Neural cell (in vitro differentiated cells): ENCODE measurements at regions not wholly inside any gene's neighbourhood (a gene's known extent, or its start where the extent isn't known, plus 50 kb on each side); places are given as distances from the start of the nearest gene placed in this dataset.

Experiments used
- H2AFZ ChIP-seq: fragments of 200-600, 300-800 bp; sonication (generic), shearing (Covaris generic); 2 replicates; pipeline ENCODE4 v1.6.0; 2014; ENCODE audit warnings: low read depth, mild to moderate bottlenecking, antibody characterized with exemption, low read length, moderate library complexity
- H3F3A ChIP-seq: fragments of 200-600 bp; shearing (Covaris generic); 2 replicates; pipeline ENCODE4 v1.6.1; 2016; ENCODE audit warnings: mild to moderate bottlenecking, moderate library complexity, mixed read lengths, antibody characterized with exemption, low read length; ENCODE audit not compliant: insufficient read depth, poor library complexity, severe bottlenecking
- H3K27ac ChIP-seq: fragments of 200-600, 300-800 bp; sonication (generic), shearing (Covaris generic); 2 replicates; pipeline ENCODE4 v1.5.1; 2014; ENCODE audit warnings: mild to moderate bottlenecking, low read length, moderate library complexity
- H3K27me3 ChIP-seq: fragments of 300-800, 200-600 bp; sonication (generic), shearing (Covaris generic); 2 replicates; pipeline ENCODE4 v1.6.0; 2014; ENCODE audit warnings: mild to moderate bottlenecking, low read depth, low read length, moderate library complexity; ENCODE audit not compliant: insufficient read depth
- H3K36me3 ChIP-seq: fragments of 300-800, 200-600 bp; sonication (generic), shearing (Covaris generic); 2 replicates; pipeline ENCODE4 v1.5.1; 2014; ENCODE audit warnings: mild to moderate bottlenecking, antibody characterized with exemption, low read length, moderate library complexity; ENCODE audit not compliant: insufficient read depth
- H3K4me2 ChIP-seq: fragments of 300-800, 200-600 bp; sonication (generic), shearing (Covaris generic); 2 replicates; pipeline ENCODE4 v1.6.0; 2014; ENCODE audit warnings: mild to moderate bottlenecking, low read length
- H3K4me3 ChIP-seq: fragments of 300-800, 200-600 bp; sonication (generic), shearing (Covaris generic); 2 replicates; pipeline ENCODE4 v1.5.1; 2014; ENCODE audit warnings: mild to moderate bottlenecking, low read length, moderate library complexity
- H3K79me2 ChIP-seq: fragments of 200-600 bp; shearing (Covaris generic); replicated peaks from 2 replicates; pipeline ENCODE4 v1.6.0; 2014; ENCODE audit warnings: mild to moderate bottlenecking, low read length, moderate library complexity; ENCODE audit not compliant: insufficient read depth
- H3K9ac ChIP-seq: fragments of 300-800, 200-600 bp; sonication (generic), shearing (Covaris generic); 2 replicates; pipeline ENCODE4 v1.6.1; 2016; ENCODE audit warnings: mild to moderate bottlenecking, low read length, mixed read lengths
- H3K9me2 ChIP-seq: fragments of 200-600 bp; shearing (Covaris generic); 2 replicates; pipeline ENCODE4 v1.6.1; 2016; ENCODE audit warnings: mild to moderate bottlenecking, low read length, mixed read lengths; ENCODE audit not compliant: insufficient read depth
- H3K9me3 ChIP-seq: fragments of 200-600, 300-800 bp; sonication (generic), shearing (Covaris generic); 2 replicates; pipeline ENCODE4 v1.6.1; 2016; ENCODE audit warnings: mild to moderate bottlenecking, mixed run types, low read length, moderate library complexity, mixed read lengths
- H4K20me1 ChIP-seq: fragments of 200-600 bp; shearing (Covaris generic); 2 replicates; pipeline ENCODE4 v1.6.1; 2016; ENCODE audit warnings: mild to moderate bottlenecking, mixed run types; ENCODE audit not compliant: insufficient read depth
- EP300 ChIP-seq: fragments of 450-650 bp; conservative IDR thresholded peaks from 2 replicates; pipeline ENCODE4 v1.6.1; 2014; ENCODE audit warnings: antibody characterized with exemption, mild to moderate bottlenecking, moderate library complexity; ENCODE audit not compliant: poor library complexity, severe bottlenecking
- EZH2 ChIP-seq: fragments of 200-600, 300-800 bp; shearing (Covaris generic), sonication (generic); IDR thresholded peaks from 2 replicates; pipeline ENCODE4 v1.6.1; 2014; ENCODE audit warnings: antibody characterized with exemption, low read length, borderline replicate concordance, mild to moderate bottlenecking; ENCODE audit not compliant: insufficient read depth, poor library complexity, severe bottlenecking
- MXI1 ChIP-seq: fragments of 450-650 bp; conservative IDR thresholded peaks from 2 replicates; pipeline ENCODE4 v1.6.1; 2014; ENCODE audit warnings: antibody characterized with exemption, mild to moderate bottlenecking; ENCODE audit not compliant: poor library complexity, severe bottlenecking
- POLR2AphosphoS5 ChIP-seq: IDR thresholded peaks from 2 replicates; pipeline ENCODE4 v1.6.1; 2012
- RAD21 ChIP-seq: fragments of 450-650 bp; conservative IDR thresholded peaks from 2 replicates; pipeline ENCODE4 v1.6.1; 2014; ENCODE audit warnings: antibody characterized with exemption, mild to moderate bottlenecking, moderate library complexity
- SMC3 ChIP-seq: fragments of 450-650 bp; conservative IDR thresholded peaks from 2 replicates; pipeline ENCODE4 v1.6.1; 2014; ENCODE audit warnings: antibody characterized with exemption, mild to moderate bottlenecking, moderate library complexity; ENCODE audit not compliant: poor library complexity
- TAF1 ChIP-seq: IDR thresholded peaks from 2 replicates; pipeline ENCODE4 v1.6.1; 2012; ENCODE audit warnings: low read depth
- TF ChIP-seq, protein P1 (sequence below): IDR thresholded peaks from 2 replicates; pipeline ENCODE4 v1.6.1; 2012; ENCODE audit warnings: borderline replicate concordance
- TF ChIP-seq, protein P2 (sequence below): fragments of 450-650 bp; IDR thresholded peaks from 2 replicates; pipeline ENCODE4 v1.5.1; 2014; ENCODE audit warnings: antibody characterized with exemption, mild to moderate bottlenecking, moderate library complexity; ENCODE audit not compliant: poor library complexity, severe bottlenecking

DNA sequence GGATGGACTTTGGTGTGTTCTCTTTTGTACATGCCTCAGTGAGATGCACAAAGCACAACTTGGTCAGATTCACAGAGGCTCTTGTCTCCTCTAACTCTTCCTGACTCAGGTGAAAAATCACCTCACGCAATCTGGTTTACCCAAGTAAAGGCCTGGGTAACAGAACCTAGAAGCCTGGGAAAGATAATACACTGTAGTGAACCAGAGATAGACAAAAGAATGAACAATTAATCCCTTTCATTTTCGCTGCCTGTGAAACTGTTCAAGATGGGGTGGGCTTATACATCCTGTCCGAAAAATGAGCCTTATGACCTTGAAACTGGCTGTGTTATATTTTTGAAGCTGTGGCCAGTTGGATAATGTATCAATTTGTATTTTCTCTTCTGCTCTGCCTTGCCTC lies 678.9 kb upstream of the TEX47 start:
- H3K9me2 ChIP-seq = no peaks in the 10 kb centered on the region
- no peaks in the 10 kb centered on the region for H3K36me3 ChIP-seq
- H3F3A ChIP-seq = no peaks in the 10 kb centered on the region
- no peak overlapping the region for H3K9ac ChIP-seq
- no peak overlapping the region for H3K4me2 ChIP-seq
- H3K79me2 ChIP-seq = no peaks in the 10 kb centered on the region
- no peak for TF ChIP-seq RAD21
- TF ChIP-seq EZH2 = no peak
- TF ChIP-seq EP300 = no peak
- TF ChIP-seq SMC3 = no peak
- TF ChIP-seq, protein P1, sequence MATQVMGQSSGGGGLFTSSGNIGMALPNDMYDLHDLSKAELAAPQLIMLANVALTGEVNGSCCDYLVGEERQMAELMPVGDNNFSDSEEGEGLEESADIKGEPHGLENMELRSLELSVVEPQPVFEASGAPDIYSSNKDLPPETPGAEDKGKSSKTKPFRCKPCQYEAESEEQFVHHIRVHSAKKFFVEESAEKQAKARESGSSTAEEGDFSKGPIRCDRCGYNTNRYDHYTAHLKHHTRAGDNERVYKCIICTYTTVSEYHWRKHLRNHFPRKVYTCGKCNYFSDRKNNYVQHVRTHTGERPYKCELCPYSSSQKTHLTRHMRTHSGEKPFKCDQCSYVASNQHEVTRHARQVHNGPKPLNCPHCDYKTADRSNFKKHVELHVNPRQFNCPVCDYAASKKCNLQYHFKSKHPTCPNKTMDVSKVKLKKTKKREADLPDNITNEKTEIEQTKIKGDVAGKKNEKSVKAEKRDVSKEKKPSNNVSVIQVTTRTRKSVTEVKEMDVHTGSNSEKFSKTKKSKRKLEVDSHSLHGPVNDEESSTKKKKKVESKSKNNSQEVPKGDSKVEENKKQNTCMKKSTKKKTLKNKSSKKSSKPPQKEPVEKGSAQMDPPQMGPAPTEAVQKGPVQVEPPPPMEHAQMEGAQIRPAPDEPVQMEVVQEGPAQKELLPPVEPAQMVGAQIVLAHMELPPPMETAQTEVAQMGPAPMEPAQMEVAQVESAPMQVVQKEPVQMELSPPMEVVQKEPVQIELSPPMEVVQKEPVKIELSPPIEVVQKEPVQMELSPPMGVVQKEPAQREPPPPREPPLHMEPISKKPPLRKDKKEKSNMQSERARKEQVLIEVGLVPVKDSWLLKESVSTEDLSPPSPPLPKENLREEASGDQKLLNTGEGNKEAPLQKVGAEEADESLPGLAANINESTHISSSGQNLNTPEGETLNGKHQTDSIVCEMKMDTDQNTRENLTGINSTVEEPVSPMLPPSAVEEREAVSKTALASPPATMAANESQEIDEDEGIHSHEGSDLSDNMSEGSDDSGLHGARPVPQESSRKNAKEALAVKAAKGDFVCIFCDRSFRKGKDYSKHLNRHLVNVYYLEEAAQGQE = no peak
- TF ChIP-seq POLR2AphosphoS5 = no peak
- TF ChIP-seq, protein P2, sequence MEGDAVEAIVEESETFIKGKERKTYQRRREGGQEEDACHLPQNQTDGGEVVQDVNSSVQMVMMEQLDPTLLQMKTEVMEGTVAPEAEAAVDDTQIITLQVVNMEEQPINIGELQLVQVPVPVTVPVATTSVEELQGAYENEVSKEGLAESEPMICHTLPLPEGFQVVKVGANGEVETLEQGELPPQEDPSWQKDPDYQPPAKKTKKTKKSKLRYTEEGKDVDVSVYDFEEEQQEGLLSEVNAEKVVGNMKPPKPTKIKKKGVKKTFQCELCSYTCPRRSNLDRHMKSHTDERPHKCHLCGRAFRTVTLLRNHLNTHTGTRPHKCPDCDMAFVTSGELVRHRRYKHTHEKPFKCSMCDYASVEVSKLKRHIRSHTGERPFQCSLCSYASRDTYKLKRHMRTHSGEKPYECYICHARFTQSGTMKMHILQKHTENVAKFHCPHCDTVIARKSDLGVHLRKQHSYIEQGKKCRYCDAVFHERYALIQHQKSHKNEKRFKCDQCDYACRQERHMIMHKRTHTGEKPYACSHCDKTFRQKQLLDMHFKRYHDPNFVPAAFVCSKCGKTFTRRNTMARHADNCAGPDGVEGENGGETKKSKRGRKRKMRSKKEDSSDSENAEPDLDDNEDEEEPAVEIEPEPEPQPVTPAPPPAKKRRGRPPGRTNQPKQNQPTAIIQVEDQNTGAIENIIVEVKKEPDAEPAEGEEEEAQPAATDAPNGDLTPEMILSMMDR = no peak
- TF ChIP-seq TAF1 = no peak
- TF ChIP-seq MXI1 = no peak
- H3K4me3 ChIP-seq = no peak overlapping the region
- no peak overlapping the region for H3K27ac ChIP-seq
- H3K9me3 ChIP-seq = no peaks in the 10 kb centered on the region
- H3K27me3 ChIP-seq = no peaks in the 10 kb centered on the region
- no peak overlapping the region for H2AFZ ChIP-seq
- no peaks in the 10 kb centered on the region for H4K20me1 ChIP-seq

DNA sequence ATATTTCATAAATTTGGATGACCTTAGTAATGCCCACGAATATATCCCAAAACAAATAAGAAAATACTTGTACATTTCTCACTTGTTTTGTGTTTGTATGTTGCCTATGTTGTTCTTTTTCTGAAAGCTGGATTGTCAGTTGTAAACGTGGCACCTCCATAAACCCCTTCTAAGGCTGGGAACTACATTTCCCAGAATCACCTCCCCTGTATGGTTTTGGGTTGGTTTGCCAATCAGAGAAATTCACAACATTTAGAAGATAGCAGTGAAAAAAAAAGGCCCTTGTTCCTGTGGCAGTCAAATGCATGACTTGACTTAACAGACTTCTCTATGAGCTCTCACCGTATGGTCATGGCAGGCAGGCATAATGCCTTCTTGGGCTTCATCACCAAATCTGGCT lies 676.3 kb upstream of the STEAP1 start:
- H3K9ac ChIP-seq = no peak overlapping the region
- H3K9me2 ChIP-seq = no peaks in the 10 kb centered on the region
- H3K4me3 ChIP-seq = no peak overlapping the region
- no peaks in the 10 kb centered on the region for H3K79me2 ChIP-seq
- H3K4me2 ChIP-seq = no peak overlapping the region
- H3K27me3 ChIP-seq = no peaks in the 10 kb centered on the region
- no peaks in the 10 kb centered on the region for H4K20me1 ChIP-seq
- no peak overlapping the region for H2AFZ ChIP-seq
- TF ChIP-seq EZH2 = no peak
- TF ChIP-seq POLR2AphosphoS5 = no peak
- no peak for TF ChIP-seq EP300
- TF ChIP-seq TAF1 = no peak
- TF ChIP-seq RAD21 = no peak
- TF ChIP-seq, protein P2 = no peak
- TF ChIP-seq SMC3 = no peak
- TF ChIP-seq, protein P1 = no peak
- no peak for TF ChIP-seq MXI1
- H3F3A ChIP-seq = no peaks in the 10 kb centered on the region
- H3K36me3 ChIP-seq = no peaks in the 10 kb centered on the region
- no peaks in the 10 kb centered on the region for H3K9me3 ChIP-seq
- H3K27ac ChIP-seq = no peak overlapping the region
